ENCODE measurements at regions not wholly inside any gene's neighbourhood (a gene's known extent, or its start where the extent isn't known, plus 50 kb on each side); places are given as distances from the start of the nearest gene placed in this dataset.

- no peaks in the 10 kb centered on the region for H3K36me3 ChIP-seq (ENCODE audit: control insufficient read depth in 1 of 2, insufficient read depth in 2 of 2, low read length in 2 of 2)
- no peaks in the 10 kb centered on the region for H3K9me3 ChIP-seq (ENCODE audit: insufficient read depth, low read depth, low read length)
- no peak for DNase-seq
- no peaks in the 10 kb centered on the region for H3K4me1 ChIP-seq (ENCODE audit: control insufficient read depth in 1 of 2, insufficient read depth in 2 of 2, low read length in 2 of 2)
- H3K9ac ChIP-seq (ENCODE audit: low read length): no peak overlapping the region
- no peak overlapping the region for H3K4me3 ChIP-seq (ENCODE audit: low read depth, low read length)
- H2BK12ac ChIP-seq (ENCODE audit: low read length): no peak overlapping the region
- no peak overlapping the region for H2AFZ ChIP-seq (ENCODE audit: insufficient read depth, low read length, poor library complexity)
- no peaks in the 10 kb centered on the region for H3K79me2 ChIP-seq (ENCODE audit: control insufficient read depth, insufficient read depth, low read length, poor library complexity)
- H4K91ac ChIP-seq (ENCODE audit: low read depth, low read length): no peak overlapping the region
- no peak overlapping the region for H3K4me2 ChIP-seq (ENCODE audit: low read length)
- H3K23ac ChIP-seq (ENCODE audit: low read length): no peak overlapping the region
- no peak overlapping the region for H3K27ac ChIP-seq (ENCODE audit: low read depth, low read length)
- peaks cover 1% of the 10 kb centered on the region for H3K79me1 ChIP-seq (ENCODE audit: low read length)
- no peak overlapping the region for H3K4ac ChIP-seq (ENCODE audit: low read depth, low read length)
- no peak overlapping the region for H2BK120ac ChIP-seq (ENCODE audit: insufficient read depth, low read length, poor library complexity)
- no peak overlapping the region for H2AK5ac ChIP-seq (ENCODE audit: low read length)
- no peak overlapping the region for H2BK5ac ChIP-seq (ENCODE audit: low read depth, low read length, poor library complexity)
- WGBS (ENCODE audit: extremely low coverage, insufficient coverage, insufficient read length): no CpG with 5 or more reads among the region's 2 CpGs
- H4K8ac ChIP-seq (ENCODE audit: low read depth, low read length): no peak overlapping the region
- no peak overlapping the region for H4K12ac ChIP-seq (ENCODE audit: low read depth, low read length)
- no peak overlapping the region for H3K14ac ChIP-seq (ENCODE audit: low read length)
- H3K18ac ChIP-seq (ENCODE audit: low read length): no peak overlapping the region
- H3K27me3 ChIP-seq (ENCODE audit: insufficient read depth, low read length): no peaks in the 10 kb centered on the region
Observed at GRCh38 chr13:65631078-65631477, 1599.1 kb downstream of the PCDH9 start.

- H3K27ac ChIP-seq (ENCODE audit: low read depth, low read length): no peak overlapping the region
- H3K9ac ChIP-seq (ENCODE audit: low read length): no peak overlapping the region
- DNase-seq: no peak
- no peaks in the 10 kb centered on the region for H3K9me3 ChIP-seq (ENCODE audit: insufficient read depth, low read depth, low read length)
- no peak overlapping the region for H2BK5ac ChIP-seq (ENCODE audit: low read depth, low read length, poor library complexity)
- no peak overlapping the region for H4K8ac ChIP-seq (ENCODE audit: low read depth, low read length)
- H4K91ac ChIP-seq (ENCODE audit: low read depth, low read length): no peak overlapping the region
- H3K27me3 ChIP-seq (ENCODE audit: insufficient read depth, low read length): no peaks in the 10 kb centered on the region
- no peak overlapping the region for H3K18ac ChIP-seq (ENCODE audit: low read length)
- H3K23ac ChIP-seq (ENCODE audit: low read length): no peak overlapping the region
- H3K79me2 ChIP-seq (ENCODE audit: control insufficient read depth, insufficient read depth, low read length, poor library complexity): no peaks in the 10 kb centered on the region
- H3K4me2 ChIP-seq (ENCODE audit: low read length): no peak overlapping the region
- H3K14ac ChIP-seq (ENCODE audit: low read length): no peak overlapping the region
- no peak overlapping the region for H4K12ac ChIP-seq (ENCODE audit: low read depth, low read length)
- H3K4me1 ChIP-seq (ENCODE audit: control insufficient read depth in 1 of 2, insufficient read depth in 2 of 2, low read length in 2 of 2): no peaks in the 10 kb centered on the region
- no CpG with 5 or more reads among the region's 2 CpGs for WGBS (ENCODE audit: extremely low coverage, insufficient coverage, insufficient read length)
- H3K36me3 ChIP-seq (ENCODE audit: control insufficient read depth in 1 of 2, insufficient read depth in 2 of 2, low read length in 2 of 2): no peaks in the 10 kb centered on the region
- no peak overlapping the region for H2BK12ac ChIP-seq (ENCODE audit: low read length)
- H3K4me3 ChIP-seq (ENCODE audit: low read depth, low read length): no peak overlapping the region
- H2AFZ ChIP-seq (ENCODE audit: insufficient read depth, low read length, poor library complexity): no peak overlapping the region
- peaks cover 1% of the 10 kb centered on the region for H3K79me1 ChIP-seq (ENCODE audit: low read length)
- no peak overlapping the region for H3K4ac ChIP-seq (ENCODE audit: low read depth, low read length)
- no peak overlapping the region for H2BK120ac ChIP-seq (ENCODE audit: insufficient read depth, low read length, poor library complexity)
- no peak overlapping the region for H2AK5ac ChIP-seq (ENCODE audit: low read length)
Observed at GRCh38 chr13:65629926-65630325, 1600.2 kb downstream of the PCDH9 start.

DNA sequence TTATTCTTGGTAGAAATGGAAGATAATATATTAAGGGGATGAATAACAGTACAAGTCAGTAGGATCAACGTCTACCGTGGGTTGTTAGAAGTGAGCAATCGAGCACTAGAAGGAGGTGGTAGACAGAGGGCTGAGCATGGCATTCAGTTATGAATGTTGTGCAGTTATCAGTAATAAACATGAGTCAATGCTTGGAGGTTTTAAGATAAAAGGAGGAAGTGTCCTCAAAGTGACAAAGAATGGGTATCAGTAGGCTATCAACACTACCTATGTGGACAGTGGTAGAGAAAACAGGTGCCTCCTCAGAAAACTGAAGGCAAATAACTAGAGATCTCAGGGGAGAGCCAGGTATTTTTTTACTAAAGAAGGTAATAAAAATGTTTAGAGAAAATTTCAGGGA, 1607.0 kb downstream of the PCDH9 start:
- no CpG with 5 or more reads among the region's 3 CpGs for WGBS (ENCODE audit: extremely low coverage, insufficient coverage, insufficient read length)

DNA sequence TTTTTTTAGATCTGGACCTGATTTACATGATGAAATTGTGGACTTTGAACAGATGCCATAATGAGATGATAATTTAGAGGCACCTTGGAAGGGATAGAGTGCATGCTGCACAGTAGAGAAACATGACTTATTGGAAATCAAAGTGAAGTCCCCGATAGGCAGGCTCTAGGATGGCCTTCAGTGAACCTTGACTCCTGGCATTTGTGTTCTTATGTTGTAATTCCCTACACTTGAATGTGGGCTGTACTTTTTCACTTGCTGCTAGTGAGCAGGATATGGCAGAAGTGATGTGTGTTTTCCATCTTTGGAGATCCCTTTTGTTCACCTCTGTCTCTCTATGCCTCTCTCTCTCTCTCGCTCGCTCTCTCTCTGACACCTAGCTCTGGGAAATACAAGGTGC, 1614.6 kb downstream of the PCDH9 start:
- Histone ChIP-seq H3K4me1 (ENCODE audit: control insufficient read depth in 1 of 2, insufficient read depth in 2 of 2, low read length in 2 of 2) (no peaks in the 10 kb centered on the region), H3K27ac (ENCODE audit: low read depth, low read length) (no peak overlapping the region), H4K8ac (ENCODE audit: low read depth, low read length) (no peak overlapping the region), H3K9ac (ENCODE audit: low read length) (no peak overlapping the region), H3K18ac (ENCODE audit: low read length) (no peak overlapping the region), H3K36me3 (ENCODE audit: control insufficient read depth in 1 of 2, insufficient read depth in 2 of 2, low read length in 2 of 2) (no peaks in the 10 kb centered on the region), H2AFZ (ENCODE audit: insufficient read depth, low read length, poor library complexity) (no peak overlapping the region), H4K12ac (ENCODE audit: low read depth, low read length) (no peak overlapping the region), H2AK5ac (ENCODE audit: low read length) (no peak overlapping the region), H2BK120ac (ENCODE audit: insufficient read depth, low read length, poor library complexity) (no peak overlapping the region), H3K79me2 (ENCODE audit: control insufficient read depth, insufficient read depth, low read length, poor library complexity) (no peaks in the 10 kb centered on the region), H3K27me3 (ENCODE audit: insufficient read depth, low read length) (no peaks in the 10 kb centered on the region), H3K79me1 (ENCODE audit: low read length) (no peaks in the 10 kb centered on the region), H3K23ac (ENCODE audit: low read length) (no peak overlapping the region), H2BK12ac (ENCODE audit: low read length) (no peak overlapping the region), H3K14ac (ENCODE audit: low read length) (no peak overlapping the region), H2BK5ac (ENCODE audit: low read depth, low read length, poor library complexity) (no peak overlapping the region), H3K9me3 (ENCODE audit: insufficient read depth, low read depth, low read length) (no peaks in the 10 kb centered on the region), H3K4me3 (ENCODE audit: low read depth, low read length) (no peak overlapping the region), H3K4ac (ENCODE audit: low read depth, low read length) (no peak overlapping the region), H4K91ac (ENCODE audit: low read depth, low read length) (no peak overlapping the region), H3K4me2 (ENCODE audit: low read length) (no peak overlapping the region)
- DNase-seq: no peak
- WGBS (ENCODE audit: extremely low coverage, insufficient coverage, insufficient read length): no CpG with 5 or more reads among the region's 3 CpGs

More for the DNA sequence above, 1607.0 kb downstream of the PCDH9 start:
- Histone ChIP-seq H3K27ac (ENCODE audit: low read depth, low read length) (no peak overlapping the region), H2BK12ac (ENCODE audit: low read length) (no peak overlapping the region), H3K9me3 (ENCODE audit: insufficient read depth, low read depth, low read length) (no peaks in the 10 kb centered on the region), H3K4me1 (ENCODE audit: control insufficient read depth in 1 of 2, insufficient read depth in 2 of 2, low read length in 2 of 2) (no peaks in the 10 kb centered on the region), H3K14ac (ENCODE audit: low read length) (no peak overlapping the region), H4K8ac (ENCODE audit: low read depth, low read length) (no peak overlapping the region), H3K27me3 (ENCODE audit: insufficient read depth, low read length) (no peaks in the 10 kb centered on the region), H3K79me1 (ENCODE audit: low read length) (no peaks in the 10 kb centered on the region), H2BK120ac (ENCODE audit: insufficient read depth, low read length, poor library complexity) (no peak overlapping the region), H4K91ac (ENCODE audit: low read depth, low read length) (no peak overlapping the region), H4K12ac (ENCODE audit: low read depth, low read length) (no peak overlapping the region), H2AFZ (ENCODE audit: insufficient read depth, low read length, poor library complexity) (no peak overlapping the region), H3K4ac (ENCODE audit: low read depth, low read length) (no peak overlapping the region), H3K4me2 (ENCODE audit: low read length) (no peak overlapping the region), H3K23ac (ENCODE audit: low read length) (no peak overlapping the region), H3K18ac (ENCODE audit: low read length) (no peak overlapping the region), H2BK5ac (ENCODE audit: low read depth, low read length, poor library complexity) (no peak overlapping the region), H3K4me3 (ENCODE audit: low read depth, low read length) (no peak overlapping the region), H3K79me2 (ENCODE audit: control insufficient read depth, insufficient read depth, low read length, poor library complexity) (no peaks in the 10 kb centered on the region), H2AK5ac (ENCODE audit: low read length) (no peak overlapping the region), H3K9ac (ENCODE audit: low read length) (no peak overlapping the region), H3K36me3 (ENCODE audit: control insufficient read depth in 1 of 2, insufficient read depth in 2 of 2, low read length in 2 of 2) (no peaks in the 10 kb centered on the region)
- no peak for DNase-seq
